ENCODE measurements at regions not wholly inside any gene's neighbourhood (a gene's known extent, or its start where the extent isn't known, plus 50 kb on each side); places are given as distances from the start of the nearest gene placed in this dataset.

GRCh38 chr10:45199205-45199740 is 116.1 kb downstream of the OR13A1 start:
- H3K4me3 ChIP-seq (ENCODE audit: low read depth, low read length), result no peak overlapping the region

GRCh38 chr10:45201271-45201670 is 114.1 kb downstream of the OR13A1 start:
- no peak for TF ChIP-seq CTCF (IDR thresholded peaks at IDR 0.05; ENCODE audit: low read depth, low read length)
- H3K4me3 ChIP-seq (ENCODE audit: low read depth, low read length), result no peak overlapping the region

More at GRCh38 chr10:45199205-45199740, 116.1 kb downstream of the OR13A1 start:
- no peak for TF ChIP-seq CTCF (IDR thresholded peaks at IDR 0.05; ENCODE audit: low read depth, low read length)

GRCh38 chr10:45202242-45202641 is 113.2 kb downstream of the OR13A1 start:
- TF ChIP-seq CTCF (IDR thresholded peaks at IDR 0.05; ENCODE audit: low read depth, low read length), result no peak
- H3K4me3 ChIP-seq (ENCODE audit: low read depth, low read length), result no peak overlapping the region

- no peak for TF ChIP-seq CTCF (IDR thresholded peaks at IDR 0.05; ENCODE audit: low read depth, low read length)
- no peak overlapping the region for H3K4me3 ChIP-seq (ENCODE audit: low read depth, low read length)
Measured at GRCh38 chr10:45204954-45205775, 110.2 kb downstream of the OR13A1 start.

GRCh38 chr10:45209888-45210287 is 105.5 kb downstream of the OR13A1 start:
- H3K4me3 ChIP-seq (ENCODE audit: low read depth, low read length), result no peak overlapping the region
- TF ChIP-seq CTCF (IDR thresholded peaks at IDR 0.05; ENCODE audit: low read depth, low read length), result no peak

GRCh38 chr10:45211576-45211975 is 103.8 kb downstream of the OR13A1 start:
- no peak overlapping the region for H3K4me3 ChIP-seq (ENCODE audit: low read depth, low read length)
- TF ChIP-seq CTCF (IDR thresholded peaks at IDR 0.05; ENCODE audit: low read depth, low read length), result no peak

- no peak for TF ChIP-seq CTCF (IDR thresholded peaks at IDR 0.05; ENCODE audit: low read depth, low read length)
Measured at GRCh38 chr10:45219416-45219815, 96.0 kb downstream of the OR13A1 start.

More at GRCh38 chr10:45219416-45219815, 96.0 kb downstream of the OR13A1 start:
- H3K4me3 ChIP-seq (ENCODE audit: low read depth, low read length), result no peak overlapping the region

Measured in WI38 (cell line).